Embryonic facial prominence (tissue), 1 donor: ENCODE measurements at regions not wholly inside any gene's neighbourhood (a gene's known extent, or its start where the extent isn't known, plus 50 kb on each side); places are given as distances from the start of the nearest gene placed in this dataset.

Experiments used
- DNase-seq: peaks from one replicate; pipeline ENCODE4 v3.0.0-alpha.2; 2016; ENCODE audit errors: extremely low spot score

DNA sequence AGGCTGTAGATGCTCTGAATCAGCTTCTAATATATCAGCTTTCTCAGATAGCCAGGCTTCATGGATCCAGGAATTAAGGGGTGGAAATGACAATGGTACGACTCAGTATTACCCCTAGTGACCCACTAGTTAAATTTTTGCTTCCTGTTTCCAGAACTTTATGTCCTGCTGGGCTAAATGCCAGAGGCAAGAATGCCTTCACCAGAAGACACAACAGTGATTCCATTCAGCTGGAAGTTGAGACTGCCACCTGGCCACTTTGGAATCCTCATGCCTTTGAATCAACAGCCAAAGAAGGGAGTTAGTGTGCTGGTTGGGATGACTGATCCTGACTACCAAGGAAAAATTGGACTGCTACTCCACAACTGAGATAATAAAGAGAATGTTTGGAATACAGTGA lies 239.1 kb downstream of the ASXL3 start:
- no peak for DNase-seq

GRCh38 chr18:33814546-33814945 lies 236.5 kb downstream of the ASXL3 start:
- no peak for DNase-seq

DNA sequence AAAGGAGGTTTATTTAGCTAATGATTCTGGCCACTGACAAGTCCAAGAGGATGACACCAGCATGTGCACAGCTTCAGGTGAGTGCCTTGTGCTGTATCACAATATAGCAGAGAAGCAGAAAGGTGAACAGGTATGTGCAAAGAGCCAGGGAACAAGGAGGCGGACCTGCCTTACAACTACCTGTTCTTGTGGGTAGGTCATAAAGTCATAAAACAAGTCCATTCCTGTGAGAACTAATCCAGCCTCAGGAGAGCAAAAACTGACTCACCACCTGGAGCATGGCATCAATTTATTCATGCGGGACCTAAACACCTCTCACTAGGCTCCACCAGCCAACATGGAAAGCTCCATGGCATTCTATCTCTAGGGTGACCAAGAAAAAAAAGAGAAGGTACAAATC lies 234.2 kb downstream of the ASXL3 start:
- no peak for DNase-seq

GRCh38 chr18:33805592-33805991 lies 227.6 kb downstream of the ASXL3 start:
- DNase-seq, result no peak

GRCh38 chr18:33804258-33804657 lies 226.2 kb downstream of the ASXL3 start:
- no peak for DNase-seq

- DNase-seq, result no peak
Observed at GRCh38 chr18:33803636-33804035, 225.6 kb downstream of the ASXL3 start.

DNA sequence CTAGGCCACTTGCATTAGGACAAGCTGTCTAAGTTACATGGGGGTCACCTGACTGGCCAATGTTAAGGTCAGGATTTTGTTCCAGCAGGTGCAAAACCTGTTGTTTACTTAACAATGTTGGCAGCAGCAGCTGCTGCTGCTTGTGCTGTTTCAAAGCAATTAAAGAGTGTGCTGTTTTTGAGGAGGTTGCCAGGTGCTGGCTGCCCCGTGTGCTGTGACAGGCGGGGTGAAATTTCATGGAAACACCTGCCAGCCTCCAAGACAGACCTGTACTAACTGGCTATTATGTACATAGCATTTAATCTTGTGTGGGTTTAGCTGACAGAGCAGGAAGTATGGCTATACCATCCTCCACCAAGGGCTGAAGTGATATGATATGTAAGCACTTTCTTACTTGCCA lies 224.9 kb downstream of the ASXL3 start:
- DNase-seq, result no peak
